ENCODE measurements at regions not wholly inside any gene's neighbourhood (a gene's known extent, or its start where the extent isn't known, plus 50 kb on each side); places are given as distances from the start of the nearest gene placed in this dataset.
"Not testable (repeated sequence)": the region's sequence is repeated elsewhere in the genome, so short reads cannot be mapped to it uniquely, and the experiment has no call there.

DNA sequence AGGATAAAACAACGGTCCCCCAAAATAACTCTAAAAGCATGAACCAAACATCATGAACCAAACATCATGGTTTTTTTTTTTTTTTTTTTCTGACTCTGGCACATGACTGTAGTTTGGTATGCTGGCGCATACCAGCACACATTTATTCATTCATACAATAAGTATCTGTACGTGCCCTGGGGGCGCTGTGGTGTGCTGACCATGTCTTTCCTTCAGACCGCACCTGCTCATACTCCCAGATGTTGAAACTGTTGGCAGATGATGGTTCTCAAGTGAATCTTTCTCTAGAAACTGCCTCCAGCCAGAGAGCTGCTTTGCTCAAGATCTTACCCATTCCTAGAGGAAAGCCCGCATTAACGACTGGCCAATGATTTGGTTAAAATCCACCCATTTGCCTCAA lies 114.7 kb upstream of the ANKRD30A start:
- Histone ChIP-seq H3K27me3 (ENCODE audit: control insufficient read depth, insufficient read depth, low read length) (no peaks in the 10 kb centered on the region), H3K56ac (ENCODE audit: extremely low read depth, insufficient read depth, low read length) (no peak overlapping the region), H3K4me2 (ENCODE audit: low read depth, low read length) (no peak overlapping the region), H2BK120ac (ENCODE audit: low read depth, low read length) (no peak overlapping the region), H4K91ac (ENCODE audit: insufficient read depth, low read depth, low read length) (no peak overlapping the region), H2BK20ac (ENCODE audit: low read depth, low read length) (no peak overlapping the region), H4K20me1 (ENCODE audit: insufficient read depth, low read length) (no peaks in the 10 kb centered on the region), H3K23ac (ENCODE audit: low read depth, low read length) (no peak overlapping the region), H3K9me1 (ENCODE audit: insufficient read depth, low read length) (no peaks in the 10 kb centered on the region), H2BK5ac (ENCODE audit: low read depth, low read length, poor library complexity, severe bottlenecking) (no peak overlapping the region), H3K4me3 (ENCODE audit: insufficient read depth, low read depth, low read length) (no peak overlapping the region), H4K5ac (ENCODE audit: low read depth, low read length) (no peak overlapping the region), H3K9me3 (ENCODE audit: control insufficient read depth, insufficient read depth, low read length) (peaks cover 2% of the 10 kb centered on the region; the same call in 1 of the 2 replicates), H3K4ac (ENCODE audit: low read depth, low read length) (no peak overlapping the region), H3K79me1 (ENCODE audit: low read depth in 1 of 2, low read length in 2 of 2) (no peaks in the 10 kb centered on the region), H3K14ac (replicated peaks; ENCODE audit: low read depth, low read length) (no peak overlapping the region), H2BK15ac (ENCODE audit: low read depth, low read length) (no peak overlapping the region), H4K8ac (ENCODE audit: low read depth in 2 of 2, low read length in 2 of 2) (no peak overlapping the region), H3K36me3 (ENCODE audit: control insufficient read depth, insufficient read depth, low read length) (no peaks in the 10 kb centered on the region), H2AFZ (replicated peaks; ENCODE audit: low read length, poor library complexity) (no peak overlapping the region), H3K9ac (ENCODE audit: low read depth, low read length) (no peak overlapping the region), H2AK5ac (ENCODE audit: low read depth, low read length) (no peak overlapping the region), H3K18ac (ENCODE audit: low read depth, low read length) (no peak overlapping the region), H2AK9ac (replicated peaks; ENCODE audit: low read depth, low read length, poor library complexity) (no peak overlapping the region), H3K27ac (ENCODE audit: insufficient read depth, low read length) (no peak overlapping the region), H3K4me1 (ENCODE audit: control insufficient read depth, insufficient read depth, low read length) (no peaks in the 10 kb centered on the region)
- in situ Hi-C loops (cut with MboI; ENCODE audit: low sequenced_read_pairs), result no loop called here
- no peak for ATAC-seq (ENCODE audit: low read depth)
- dilution Hi-C loops (cut with HindIII; ENCODE audit: low sequenced_read_pairs, unreplicated experiment), result no loop called here
- TF ChIP-seq NFE2L2 (IDR thresholded peaks at IDR 0.05; ENCODE audit: low read depth, low read length), result no peak
- TF ChIP-seq MAFK (IDR thresholded peaks at IDR 0.05; ENCODE audit: low read depth, low read length), result no peak
- TF ChIP-seq MAZ (IDR thresholded peaks at IDR 0.05; ENCODE audit: borderline replicate concordance, low read depth, low read length), result no peak
- no peak for TF ChIP-seq SMC3 (IDR thresholded peaks at IDR 0.05; ENCODE audit: low read depth, low read length)
- WGBS, 2 experiments (ENCODE audit: extremely low coverage in 2 of 2, insufficient read length in 1 of 2), result 43% methylated on average over 2 of the region's 7 CpGs; no CpG with 5 or more reads in 1 of the 2 experiments
- ChIA-PET CTCF (no interaction called here), POLR2A (ENCODE audit: unreplicated experiment) (no interaction called here)
- no TSS peak for BruUV-seq (replicated peaks)
- intact Hi-C loops (cut with micrococcal nuclease), result no loop called here
- no peak for DNase-seq

DNA sequence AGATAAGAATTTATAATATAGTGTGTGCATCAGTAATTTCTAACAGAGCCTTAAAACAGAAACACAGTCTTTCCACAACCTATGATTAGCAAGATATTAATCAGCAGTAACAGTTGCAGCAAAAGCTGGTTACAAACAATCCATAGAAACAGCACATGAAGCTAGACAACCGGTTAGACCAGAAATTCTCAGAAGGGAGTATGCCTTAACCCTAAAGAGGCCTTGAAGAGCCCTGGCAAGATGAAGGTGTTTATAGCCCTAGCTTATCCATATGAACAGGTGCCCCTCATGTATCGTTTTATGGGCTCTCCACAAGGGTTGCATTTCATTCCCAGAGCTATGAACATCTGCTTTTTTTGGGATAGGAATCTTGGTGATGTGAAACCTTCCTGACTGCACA lies 117.1 kb upstream of the ANKRD30A start:
- BruUV-seq (replicated peaks); H2AK9ac ChIP-seq (replicated peaks; ENCODE audit: low read depth, low read length, poor library complexity); intact Hi-C loops (cut with micrococcal nuclease); H2BK120ac ChIP-seq (ENCODE audit: low read depth, low read length); H3K23ac ChIP-seq (ENCODE audit: low read depth, low read length); H3K4ac ChIP-seq (ENCODE audit: low read depth, low read length); DNase-seq; H3K4me2 ChIP-seq (ENCODE audit: low read depth, low read length); H2AK5ac ChIP-seq (ENCODE audit: low read depth, low read length); H2AFZ ChIP-seq (replicated peaks; ENCODE audit: low read length, poor library complexity); H4K20me1 ChIP-seq (ENCODE audit: insufficient read depth, low read length); dilution Hi-C loops (cut with HindIII; ENCODE audit: low sequenced_read_pairs, unreplicated experiment); in situ Hi-C loops (cut with MboI; ENCODE audit: low sequenced_read_pairs); H2BK15ac ChIP-seq (ENCODE audit: low read depth, low read length); H3K56ac ChIP-seq (ENCODE audit: extremely low read depth, insufficient read depth, low read length); CTCF ChIA-PET; H3K36me3 ChIP-seq (ENCODE audit: control insufficient read depth, insufficient read depth, low read length); POLR2A ChIA-PET (ENCODE audit: unreplicated experiment); H3K4me1 ChIP-seq (ENCODE audit: control insufficient read depth, insufficient read depth, low read length); H3K27me3 ChIP-seq (ENCODE audit: control insufficient read depth, insufficient read depth, low read length); H2BK5ac ChIP-seq (ENCODE audit: low read depth, low read length, poor library complexity, severe bottlenecking); H3K4me3 ChIP-seq (ENCODE audit: insufficient read depth, low read depth, low read length); H2BK20ac ChIP-seq (ENCODE audit: low read depth, low read length); H3K79me1 ChIP-seq (ENCODE audit: low read depth in 1 of 2, low read length in 2 of 2); H4K5ac ChIP-seq (ENCODE audit: low read depth, low read length); H3K9ac ChIP-seq (ENCODE audit: low read depth, low read length); H3K9me1 ChIP-seq (ENCODE audit: insufficient read depth, low read length); ATAC-seq (ENCODE audit: low read depth); H3K18ac ChIP-seq (ENCODE audit: low read depth, low read length); H4K91ac ChIP-seq (ENCODE audit: insufficient read depth, low read depth, low read length); H4K8ac ChIP-seq (ENCODE audit: low read depth in 2 of 2, low read length in 2 of 2); H3K27ac ChIP-seq (ENCODE audit: insufficient read depth, low read length); H3K14ac ChIP-seq (replicated peaks; ENCODE audit: low read depth, low read length); H3K9me3 ChIP-seq (ENCODE audit: control insufficient read depth, insufficient read depth, low read length): not testable (repeated sequence)
- no CpG with 5 or more reads among the region's 2 CpGs for WGBS, 2 experiments (ENCODE audit: extremely low coverage in 2 of 2, insufficient read length in 1 of 2)

All from IMR-90 (cell line).